IMR-90 (cell line): ENCODE measurements at regions not wholly inside any gene's neighbourhood (a gene's known extent, or its start where the extent isn't known, plus 50 kb on each side); places are given as distances from the start of the nearest gene placed in this dataset.

Experiments used
- ATAC-seq: fragments of 200-7000 bp; cut with Tn5 transposase; 2 replicates; pipeline ENCODE4 v1.9.1; 2020; ENCODE audit warnings: low read depth, mild to moderate bottlenecking, moderate library complexity
- BruUV-seq: library from RNA; stranded (reverse); fragments of 400-500 nt; replicated peaks from 2 replicates; lab custom pipeline; 2021; lab: Mats Ljungman, UMichigan
- CTCF ChIA-PET: fragments of 300-600 bp; formaldehyde crosslinking; extraction: SDS; loops from one replicate; lab custom pipeline; 2021; ENCODE audit warnings: antibody characterized with exemption; lab: Yijun Ruan, JAX
- POLR2A ChIA-PET: fragments of 300-600 bp; sonication (Branson Sonifier 250); formaldehyde crosslinking; loops from one replicate; lab custom pipeline; 2022; ENCODE audit warnings: antibody characterized with exemption; ENCODE audit not compliant: unreplicated experiment; lab: Charles Lee
- DNase-seq: peaks from one replicate; pipeline ENCODE4 v3.0.0; 2013
- H2AFZ ChIP-seq: replicated peaks from 2 replicates; pipeline ENCODE3; 2013; ENCODE audit warnings: low read length, mild to moderate bottlenecking; ENCODE audit not compliant: poor library complexity
- H2AK5ac ChIP-seq: 2 replicates; pipeline ENCODE4 v1.6.1; 2013; ENCODE audit warnings: low read depth, low read length, inconsistent platforms
- H2AK9ac ChIP-seq: replicated peaks from 2 replicates; pipeline ENCODE3; 2013; ENCODE audit warnings: mild to moderate bottlenecking, low read depth, low read length, moderate library complexity; ENCODE audit not compliant: poor library complexity
- H2BK120ac ChIP-seq: 2 replicates; pipeline ENCODE4 v1.6.1; 2013; ENCODE audit warnings: low read depth, low read length, inconsistent platforms
- H2BK15ac ChIP-seq: 3 replicates; pipeline ENCODE4 v1.6.1; 2013; ENCODE audit warnings: low read depth, low read length, inconsistent platforms
- H2BK20ac ChIP-seq: 2 replicates; pipeline ENCODE4 v1.6.1; 2013; ENCODE audit warnings: low read depth, mild to moderate bottlenecking, inconsistent platforms, low read length, moderate library complexity
- H2BK5ac ChIP-seq: 2 replicates; pipeline ENCODE4 v1.6.1; 2013; ENCODE audit warnings: mild to moderate bottlenecking, low read depth, low read length, inconsistent platforms; ENCODE audit not compliant: poor library complexity, severe bottlenecking
- H3K14ac ChIP-seq: replicated peaks from 2 replicates; pipeline ENCODE4 v1.6.1; 2013; ENCODE audit warnings: low read depth, low read length, inconsistent platforms
- H3K18ac ChIP-seq: 2 replicates; pipeline ENCODE4 v1.6.1; 2013; ENCODE audit warnings: low read depth, low read length, control low read depth
- H3K23ac ChIP-seq: 2 replicates; pipeline ENCODE4 v1.6.1; 2013; ENCODE audit warnings: low read depth, low read length, inconsistent platforms
- H3K27ac ChIP-seq: 2 replicates; pipeline ENCODE4 v1.5.1; 2013; ENCODE audit warnings: mild to moderate bottlenecking, control low read depth, low read length; ENCODE audit not compliant: insufficient read depth
- H3K27me3 ChIP-seq: 2 replicates; pipeline ENCODE4 v1.6.1; 2013; ENCODE audit warnings: low read length; ENCODE audit not compliant: control insufficient read depth, insufficient read depth
- H3K36me3 ChIP-seq: 2 replicates; pipeline ENCODE4 v1.6.1; 2013; ENCODE audit warnings: low read length, mixed read lengths; ENCODE audit not compliant: control insufficient read depth, insufficient read depth
- H3K4ac ChIP-seq: 2 replicates; pipeline ENCODE4 v1.6.1; 2013; ENCODE audit warnings: low read depth, low read length, inconsistent platforms
- H3K4me1 ChIP-seq: 2 replicates; pipeline ENCODE4 v1.6.1; 2013; ENCODE audit warnings: low read length, mixed read lengths; ENCODE audit not compliant: control insufficient read depth, insufficient read depth
- H3K4me2 ChIP-seq: 2 replicates; pipeline ENCODE4 v1.6.1; 2013; ENCODE audit warnings: low read depth, mild to moderate bottlenecking, control low read depth, low read length, moderate library complexity
- H3K4me3 ChIP-seq: 2 replicates; pipeline ENCODE4 v1.5.1; 2013; ENCODE audit warnings: low read depth, mild to moderate bottlenecking, control low read depth, low read length, moderate library complexity; ENCODE audit not compliant: insufficient read depth
- H3K56ac ChIP-seq: 2 replicates; pipeline ENCODE4 v1.6.1; 2013; ENCODE audit warnings: low read length, inconsistent platforms; ENCODE audit not compliant: insufficient read depth; ENCODE audit errors: extremely low read depth
- H3K79me1 ChIP-seq, 2 experiments: 2 replicates each; pipeline ENCODE4 v1.6.1; 2013; ENCODE audit warnings: low read length in 2 of 2, inconsistent platforms in 1 of 2, low read depth in 1 of 2
- H3K9ac ChIP-seq: 2 replicates; pipeline ENCODE4 v1.6.1; 2013; ENCODE audit warnings: low read depth, low read length, control low read depth
- H3K9me1 ChIP-seq: 2 replicates; pipeline ENCODE4 v1.6.1; 2013; ENCODE audit warnings: low read length, inconsistent platforms; ENCODE audit not compliant: insufficient read depth
- H3K9me3 ChIP-seq: 2 replicates; pipeline ENCODE4 v1.6.1; 2013; ENCODE audit warnings: low read length; ENCODE audit not compliant: control insufficient read depth, insufficient read depth
- H4K20me1 ChIP-seq: 2 replicates; pipeline ENCODE4 v1.6.1; 2013; ENCODE audit warnings: low read length, inconsistent platforms; ENCODE audit not compliant: insufficient read depth
- H4K5ac ChIP-seq: 2 replicates; pipeline ENCODE4 v1.6.1; 2013; ENCODE audit warnings: mild to moderate bottlenecking, low read depth, low read length, control low read depth
- H4K8ac ChIP-seq, 2 experiments: 2 replicates each; pipeline ENCODE4 v1.6.1; 2013; ENCODE audit warnings: low read depth in 2 of 2, low read length in 2 of 2, control low read depth in 1 of 2, inconsistent platforms in 1 of 2
- H4K91ac ChIP-seq: 2 replicates; pipeline ENCODE4 v1.6.1; 2013; ENCODE audit warnings: low read depth, low read length, inconsistent platforms; ENCODE audit not compliant: insufficient read depth
- CEBPB ChIP-seq: IDR thresholded peaks from 2 replicates; pipeline ENCODE4 v1.6.1; 2012; ENCODE audit warnings: low read depth, low read length, improper control_type of control experiment
- MAFK ChIP-seq: IDR thresholded peaks from 2 replicates; pipeline ENCODE4 v1.6.1; 2012; ENCODE audit warnings: low read depth, low read length, improper control_type of control experiment
- MAZ ChIP-seq: IDR thresholded peaks from 2 replicates; pipeline ENCODE4 v1.6.1; 2012; ENCODE audit warnings: low read depth, mild to moderate bottlenecking, low read length, improper control_type of control experiment, moderate library complexity, borderline replicate concordance
- MXI1 ChIP-seq: IDR thresholded peaks from 2 replicates; pipeline ENCODE4 v1.6.1; 2012; ENCODE audit warnings: low read depth, mild to moderate bottlenecking, low read length, moderate library complexity, borderline replicate concordance
- POLR2A ChIP-seq: IDR thresholded peaks from 2 replicates; pipeline ENCODE4 v1.6.1; 2012; ENCODE audit warnings: mild to moderate bottlenecking, low read depth, low read length
- RAD21 ChIP-seq: IDR thresholded peaks from 2 replicates; pipeline ENCODE4 v1.6.1; 2012; ENCODE audit warnings: low read length, improper control_type of control experiment
- RCOR1 ChIP-seq: IDR thresholded peaks from 2 replicates; pipeline ENCODE4 v1.6.1; 2012; ENCODE audit warnings: mild to moderate bottlenecking, low read length, improper control_type of control experiment; ENCODE audit not compliant: insufficient replicate concordance
- RFX5 ChIP-seq: IDR thresholded peaks from 2 replicates; pipeline ENCODE4 v1.8.0; 2012; ENCODE audit warnings: low read depth, mild to moderate bottlenecking, low read length, moderate library complexity
- SMC3 ChIP-seq: fragments of 150-350 bp; IDR thresholded peaks from 2 replicates; pipeline ENCODE4 v1.6.1; 2016; ENCODE audit warnings: low read depth, mild to moderate bottlenecking, antibody characterized with exemption, low read length, moderate library complexity
- USF2 ChIP-seq: fragments of 150-350 bp; IDR thresholded peaks from 2 replicates; pipeline ENCODE4 v1.6.1; 2017; ENCODE audit warnings: mild to moderate bottlenecking, antibody characterized with exemption, low read length, low read depth
- WGBS, 2 experiments: methylation state at CpG; one replicate each; pipeline versions ENCODE4 v1.1.5 to v1.1.7; 2013; ENCODE audit warnings: missing lambda C conversion rate in 2 of 2; ENCODE audit not compliant: insufficient read length in 1 of 2; ENCODE audit errors: extremely low coverage in 2 of 2; 5-methylcytosine and 5-hydroxymethylcytosine counted together
- dilution Hi-C: fragments of 300-500 bp; cut with HindIII; formaldehyde crosslinking; loops from one replicate; pipeline ENCODE4 v1.14.3; 2018; ENCODE audit warnings: low sequenced_read_pairs; ENCODE audit not compliant: unreplicated experiment
- in situ Hi-C: fragments of 300-500 bp; cut with MboI; formaldehyde crosslinking; loops from 3 replicates; pipeline ENCODE4 v1.14.3; 2019; ENCODE audit warnings: low sequenced_read_pairs, inconsistent platforms, mixed read lengths
- intact Hi-C: fragments of 100-400 bp; cut with micrococcal nuclease; formaldehyde crosslinking; loops from 2 replicates; pipeline ENCODE4 v1.10.0; 2022
- TF ChIP-seq, protein P1 (sequence below): fragments of 150-350 bp; IDR thresholded peaks from 2 replicates; pipeline ENCODE4 v1.6.1; 2016; ENCODE audit warnings: low read depth, mild to moderate bottlenecking, low read length, moderate library complexity, borderline replicate concordance
- TF ChIP-seq, protein P2 (sequence below): conservative IDR thresholded peaks from 2 replicates; pipeline ENCODE4 v1.5.1; 2012; ENCODE audit warnings: mild to moderate bottlenecking, low read depth, low read length, improper control_type of control experiment

DNA sequence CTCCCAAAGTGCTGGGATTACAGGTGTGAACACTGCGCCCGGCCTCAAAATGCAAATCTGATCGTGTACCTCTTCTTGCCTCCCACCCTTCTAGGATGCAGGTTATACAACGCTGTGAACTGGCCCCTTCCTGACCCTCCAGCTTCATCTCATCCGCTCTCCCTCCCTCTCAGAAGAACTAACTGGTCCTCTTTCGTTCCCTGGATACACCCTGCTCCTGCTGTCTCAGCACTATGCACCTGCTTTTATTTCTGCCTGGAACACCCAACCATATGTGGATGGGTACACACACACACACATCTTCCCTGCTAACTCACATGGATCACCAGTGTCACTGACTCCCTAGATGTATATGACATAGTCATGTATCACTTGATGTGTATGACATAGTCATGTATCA, 56.1 kb upstream of the VASH1 start:
- Histone ChIP-seq H3K23ac (no peak overlapping the region), H3K4me2 (no peak overlapping the region), H4K5ac (no peak overlapping the region), H2AK5ac (no peak overlapping the region), H2BK15ac (no peak overlapping the region), H3K18ac (no peak overlapping the region), H2AFZ (no peak overlapping the region), H3K27ac (no peak overlapping the region), H4K91ac (no peak overlapping the region), H3K4me3 (no peak overlapping the region), H3K56ac (no peak overlapping the region), H3K4me1 (no peaks in the 10 kb centered on the region), H4K20me1 (no peaks in the 10 kb centered on the region), H2BK120ac (no peak overlapping the region), H3K9me1 (no peaks in the 10 kb centered on the region), H2BK5ac (no peak overlapping the region), H4K8ac (no peak overlapping the region), H3K79me1 (no peaks in the 10 kb centered on the region), H3K36me3 (no peaks in the 10 kb centered on the region), H3K4ac (no peak overlapping the region), H2BK20ac (no peak overlapping the region), H3K27me3 (no peaks in the 10 kb centered on the region; the same call in 1 of the 2 replicates), H2AK9ac (no peak overlapping the region), H3K9ac (no peak overlapping the region), H3K9me3 (peaks cover 2% of the 10 kb centered on the region; the same call in 1 of the 2 replicates), H3K14ac (no peak overlapping the region)
- TF ChIP-seq POLR2A (no peak), MAZ (no peak), RCOR1 (no peak), MAFK (no peak), SMC3 (no peak), USF2 (no peak), RFX5 (no peak), CEBPB (no peak), RAD21 (no peak), MXI1 (no peak)
- TF ChIP-seq, protein P1, sequence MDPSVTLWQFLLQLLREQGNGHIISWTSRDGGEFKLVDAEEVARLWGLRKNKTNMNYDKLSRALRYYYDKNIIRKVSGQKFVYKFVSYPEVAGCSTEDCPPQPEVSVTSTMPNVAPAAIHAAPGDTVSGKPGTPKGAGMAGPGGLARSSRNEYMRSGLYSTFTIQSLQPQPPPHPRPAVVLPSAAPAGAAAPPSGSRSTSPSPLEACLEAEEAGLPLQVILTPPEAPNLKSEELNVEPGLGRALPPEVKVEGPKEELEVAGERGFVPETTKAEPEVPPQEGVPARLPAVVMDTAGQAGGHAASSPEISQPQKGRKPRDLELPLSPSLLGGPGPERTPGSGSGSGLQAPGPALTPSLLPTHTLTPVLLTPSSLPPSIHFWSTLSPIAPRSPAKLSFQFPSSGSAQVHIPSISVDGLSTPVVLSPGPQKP: no peak
- TF ChIP-seq, protein P2, sequence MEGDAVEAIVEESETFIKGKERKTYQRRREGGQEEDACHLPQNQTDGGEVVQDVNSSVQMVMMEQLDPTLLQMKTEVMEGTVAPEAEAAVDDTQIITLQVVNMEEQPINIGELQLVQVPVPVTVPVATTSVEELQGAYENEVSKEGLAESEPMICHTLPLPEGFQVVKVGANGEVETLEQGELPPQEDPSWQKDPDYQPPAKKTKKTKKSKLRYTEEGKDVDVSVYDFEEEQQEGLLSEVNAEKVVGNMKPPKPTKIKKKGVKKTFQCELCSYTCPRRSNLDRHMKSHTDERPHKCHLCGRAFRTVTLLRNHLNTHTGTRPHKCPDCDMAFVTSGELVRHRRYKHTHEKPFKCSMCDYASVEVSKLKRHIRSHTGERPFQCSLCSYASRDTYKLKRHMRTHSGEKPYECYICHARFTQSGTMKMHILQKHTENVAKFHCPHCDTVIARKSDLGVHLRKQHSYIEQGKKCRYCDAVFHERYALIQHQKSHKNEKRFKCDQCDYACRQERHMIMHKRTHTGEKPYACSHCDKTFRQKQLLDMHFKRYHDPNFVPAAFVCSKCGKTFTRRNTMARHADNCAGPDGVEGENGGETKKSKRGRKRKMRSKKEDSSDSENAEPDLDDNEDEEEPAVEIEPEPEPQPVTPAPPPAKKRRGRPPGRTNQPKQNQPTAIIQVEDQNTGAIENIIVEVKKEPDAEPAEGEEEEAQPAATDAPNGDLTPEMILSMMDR: no peak
- BruUV-seq: no TSS peak
- CTCF ChIA-PET: no interaction called here
- 83% methylated on average over 4 of the region's 6 CpGs; no CpG with 5 or more reads in 1 of the 2 experiments for WGBS, 2 experiments
- in situ Hi-C loops (no loop called here), dilution Hi-C loops (no loop called here), intact Hi-C loops (no loop called here)
- DNase-seq (no peak), ATAC-seq (no peak)
- POLR2A ChIA-PET: no interaction called here
